Panc1 (cell line): ENCODE measurements at regions not wholly inside any gene's neighbourhood (a gene's known extent, or its start where the extent isn't known, plus 50 kb on each side); places are given as distances from the start of the nearest gene placed in this dataset.

Experiments
- SIN3A ChIP-seq: IDR thresholded peaks from 2 replicates; pipeline ENCODE4 v1.6.1; 2012; ENCODE audit warnings: low read depth, mild to moderate bottlenecking, low read length, moderate library complexity, borderline replicate concordance; ENCODE audit not compliant: insufficient read depth
- TCF7L2 ChIP-seq: IDR thresholded peaks from 2 replicates; pipeline ENCODE4 v1.6.1; 2011; ENCODE audit warnings: mild to moderate bottlenecking, low read depth, low read length, inconsistent platforms
- TF ChIP-seq, protein P1 (sequence below): fragments of 450-650 bp; IDR thresholded peaks from 2 replicates; pipeline ENCODE4 v1.5.1; 2017; ENCODE audit warnings: mild to moderate bottlenecking

DNA sequence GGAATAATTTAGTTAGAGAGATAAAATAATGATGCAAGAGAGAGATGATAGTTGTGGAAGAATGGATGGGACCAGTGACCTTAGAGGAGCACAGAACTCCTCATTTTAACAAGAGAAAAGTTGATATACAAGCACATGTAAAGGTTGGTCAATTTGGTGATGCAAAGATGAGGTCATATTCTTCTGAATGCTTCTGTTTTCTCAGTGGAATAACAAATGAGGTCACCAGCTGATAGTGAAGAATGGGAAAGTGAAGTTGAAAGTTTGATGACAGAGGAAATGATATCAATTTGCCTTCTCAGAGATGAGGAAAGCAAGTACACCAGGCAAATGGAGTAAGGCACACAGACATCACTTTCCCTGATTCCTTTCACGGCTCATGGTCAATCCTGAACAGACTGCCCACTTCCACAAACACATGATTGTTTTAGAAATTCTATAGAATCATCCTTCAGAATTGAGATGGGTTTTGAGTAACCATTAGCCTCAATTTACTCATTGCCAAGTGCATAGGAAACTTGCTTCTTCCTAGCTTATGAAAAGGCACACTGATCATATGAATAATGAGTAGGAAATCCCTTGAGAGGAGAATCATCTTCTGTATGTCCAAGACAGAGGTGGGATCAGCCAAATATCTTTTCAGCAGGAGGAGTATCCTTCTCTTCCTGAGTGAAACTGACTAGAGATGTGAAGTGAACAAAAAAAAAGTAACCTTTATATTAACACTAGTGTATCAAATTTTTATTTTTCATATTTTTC, 82.4 kb upstream of the TCF21 start:
- TF ChIP-seq, protein P1, sequence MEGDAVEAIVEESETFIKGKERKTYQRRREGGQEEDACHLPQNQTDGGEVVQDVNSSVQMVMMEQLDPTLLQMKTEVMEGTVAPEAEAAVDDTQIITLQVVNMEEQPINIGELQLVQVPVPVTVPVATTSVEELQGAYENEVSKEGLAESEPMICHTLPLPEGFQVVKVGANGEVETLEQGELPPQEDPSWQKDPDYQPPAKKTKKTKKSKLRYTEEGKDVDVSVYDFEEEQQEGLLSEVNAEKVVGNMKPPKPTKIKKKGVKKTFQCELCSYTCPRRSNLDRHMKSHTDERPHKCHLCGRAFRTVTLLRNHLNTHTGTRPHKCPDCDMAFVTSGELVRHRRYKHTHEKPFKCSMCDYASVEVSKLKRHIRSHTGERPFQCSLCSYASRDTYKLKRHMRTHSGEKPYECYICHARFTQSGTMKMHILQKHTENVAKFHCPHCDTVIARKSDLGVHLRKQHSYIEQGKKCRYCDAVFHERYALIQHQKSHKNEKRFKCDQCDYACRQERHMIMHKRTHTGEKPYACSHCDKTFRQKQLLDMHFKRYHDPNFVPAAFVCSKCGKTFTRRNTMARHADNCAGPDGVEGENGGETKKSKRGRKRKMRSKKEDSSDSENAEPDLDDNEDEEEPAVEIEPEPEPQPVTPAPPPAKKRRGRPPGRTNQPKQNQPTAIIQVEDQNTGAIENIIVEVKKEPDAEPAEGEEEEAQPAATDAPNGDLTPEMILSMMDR, result no peak
- TF ChIP-seq SIN3A, result no peak
- no peak for TF ChIP-seq TCF7L2
